C4-2B (cell line): ENCODE measurements at regions not wholly inside any gene's neighbourhood (a gene's known extent, or its start where the extent isn't known, plus 50 kb on each side); places are given as distances from the start of the nearest gene placed in this dataset.

Experiments used
- H3K27ac ChIP-seq: fragments of 450-650 bp; 2 replicates; pipeline ENCODE4 v1.5.1; 2017
- ZFX ChIP-seq: fragments of 450-650 bp; IDR thresholded peaks from 2 replicates; pipeline ENCODE4 v1.6.1; 2017
- TF ChIP-seq, protein P1 (sequence below): fragments of 450-650 bp; conservative IDR thresholded peaks from 2 replicates; pipeline ENCODE4 v1.5.1; 2017; ENCODE audit warnings: mild to moderate bottlenecking

DNA sequence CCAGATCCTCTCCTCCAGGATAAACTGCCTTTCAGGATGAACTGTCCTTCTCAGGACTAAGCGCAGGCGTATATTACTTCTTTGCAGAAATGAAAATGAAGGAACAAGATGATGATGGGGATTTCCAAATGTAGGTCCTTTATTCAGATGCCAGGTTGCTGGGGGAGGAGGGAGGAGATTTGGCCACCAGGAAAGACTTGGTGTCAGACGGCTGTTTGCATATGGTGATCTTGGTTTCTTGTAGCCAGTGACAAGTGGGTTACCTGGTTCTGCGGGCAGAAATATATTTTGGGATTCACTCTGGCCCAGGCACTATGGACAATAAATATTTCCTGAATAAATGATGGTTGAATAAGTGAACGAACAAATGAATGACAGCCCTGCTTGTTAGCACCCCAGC is 243.4 kb downstream of the MIAT start:
- no peak overlapping the region for H3K27ac ChIP-seq
- TF ChIP-seq, protein P1, sequence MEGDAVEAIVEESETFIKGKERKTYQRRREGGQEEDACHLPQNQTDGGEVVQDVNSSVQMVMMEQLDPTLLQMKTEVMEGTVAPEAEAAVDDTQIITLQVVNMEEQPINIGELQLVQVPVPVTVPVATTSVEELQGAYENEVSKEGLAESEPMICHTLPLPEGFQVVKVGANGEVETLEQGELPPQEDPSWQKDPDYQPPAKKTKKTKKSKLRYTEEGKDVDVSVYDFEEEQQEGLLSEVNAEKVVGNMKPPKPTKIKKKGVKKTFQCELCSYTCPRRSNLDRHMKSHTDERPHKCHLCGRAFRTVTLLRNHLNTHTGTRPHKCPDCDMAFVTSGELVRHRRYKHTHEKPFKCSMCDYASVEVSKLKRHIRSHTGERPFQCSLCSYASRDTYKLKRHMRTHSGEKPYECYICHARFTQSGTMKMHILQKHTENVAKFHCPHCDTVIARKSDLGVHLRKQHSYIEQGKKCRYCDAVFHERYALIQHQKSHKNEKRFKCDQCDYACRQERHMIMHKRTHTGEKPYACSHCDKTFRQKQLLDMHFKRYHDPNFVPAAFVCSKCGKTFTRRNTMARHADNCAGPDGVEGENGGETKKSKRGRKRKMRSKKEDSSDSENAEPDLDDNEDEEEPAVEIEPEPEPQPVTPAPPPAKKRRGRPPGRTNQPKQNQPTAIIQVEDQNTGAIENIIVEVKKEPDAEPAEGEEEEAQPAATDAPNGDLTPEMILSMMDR: no peak
- TF ChIP-seq ZFX: no peak

DNA sequence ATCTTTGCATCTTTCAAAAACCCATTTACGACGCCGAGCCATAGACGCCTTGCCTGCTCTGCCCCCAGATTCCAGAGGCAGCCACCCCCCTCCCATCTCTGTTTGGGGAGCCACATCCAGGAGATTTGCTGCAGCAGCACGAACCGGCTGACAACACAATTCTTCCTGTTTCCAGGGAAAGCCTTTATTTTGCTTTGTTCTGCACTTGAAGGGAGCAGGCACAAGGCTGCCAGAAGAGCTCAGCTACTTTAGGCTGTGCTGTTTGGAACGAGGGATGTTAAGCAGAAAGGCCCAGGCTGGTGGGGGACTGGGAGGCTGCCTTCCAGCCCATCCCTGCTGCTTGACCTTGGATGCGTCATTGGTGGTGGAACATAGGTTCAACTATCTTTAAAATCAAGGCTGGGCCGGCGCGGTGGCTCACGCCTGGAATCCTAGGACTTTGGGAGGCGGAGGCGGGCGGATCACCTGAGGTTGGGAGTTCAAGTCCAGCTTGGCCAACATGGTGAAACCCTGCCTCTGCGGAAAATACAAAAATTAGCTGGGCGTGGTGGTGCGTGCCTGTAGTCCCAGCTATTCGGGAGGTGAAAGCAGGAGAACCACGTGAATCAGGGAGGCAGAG is 243.9 kb downstream of the MIAT start:
- no peak overlapping the region for H3K27ac ChIP-seq
- TF ChIP-seq ZFX: no peak
- TF ChIP-seq, protein P1: no peak

DNA sequence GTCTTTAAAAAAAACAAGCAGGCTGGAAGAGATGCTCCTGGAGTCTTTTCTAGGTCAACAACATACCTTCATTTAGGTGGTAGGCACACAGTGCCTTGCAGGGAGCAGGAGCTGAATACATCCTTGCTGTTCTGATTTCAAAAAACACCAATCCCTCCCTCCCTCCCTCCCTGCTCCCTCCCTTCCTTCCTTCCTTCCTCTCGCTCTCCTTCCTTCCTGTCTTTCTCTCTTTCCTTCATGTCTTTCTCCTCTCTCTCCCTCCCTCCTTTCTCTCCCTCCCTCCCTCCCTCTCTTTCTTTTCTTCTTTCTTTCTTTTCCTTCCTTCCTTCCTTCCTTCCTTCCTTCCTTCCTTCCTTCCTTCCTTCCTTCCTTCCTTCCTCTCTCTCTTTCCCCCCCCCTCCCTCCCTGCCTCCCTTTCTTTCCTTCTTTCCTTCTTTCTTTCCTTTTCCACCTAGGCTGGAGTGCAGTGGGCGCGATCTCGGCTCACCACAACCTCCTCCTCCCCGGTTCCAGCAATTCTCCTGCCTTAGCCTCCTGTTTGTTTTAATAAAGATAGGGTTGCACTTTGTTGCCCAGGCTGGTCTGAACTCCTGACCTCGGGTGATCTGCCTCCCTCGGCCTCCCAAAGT is 245.1 kb downstream of the MIAT start:
- TF ChIP-seq, protein P1: no peak
- no peak overlapping the region for H3K27ac ChIP-seq

DNA sequence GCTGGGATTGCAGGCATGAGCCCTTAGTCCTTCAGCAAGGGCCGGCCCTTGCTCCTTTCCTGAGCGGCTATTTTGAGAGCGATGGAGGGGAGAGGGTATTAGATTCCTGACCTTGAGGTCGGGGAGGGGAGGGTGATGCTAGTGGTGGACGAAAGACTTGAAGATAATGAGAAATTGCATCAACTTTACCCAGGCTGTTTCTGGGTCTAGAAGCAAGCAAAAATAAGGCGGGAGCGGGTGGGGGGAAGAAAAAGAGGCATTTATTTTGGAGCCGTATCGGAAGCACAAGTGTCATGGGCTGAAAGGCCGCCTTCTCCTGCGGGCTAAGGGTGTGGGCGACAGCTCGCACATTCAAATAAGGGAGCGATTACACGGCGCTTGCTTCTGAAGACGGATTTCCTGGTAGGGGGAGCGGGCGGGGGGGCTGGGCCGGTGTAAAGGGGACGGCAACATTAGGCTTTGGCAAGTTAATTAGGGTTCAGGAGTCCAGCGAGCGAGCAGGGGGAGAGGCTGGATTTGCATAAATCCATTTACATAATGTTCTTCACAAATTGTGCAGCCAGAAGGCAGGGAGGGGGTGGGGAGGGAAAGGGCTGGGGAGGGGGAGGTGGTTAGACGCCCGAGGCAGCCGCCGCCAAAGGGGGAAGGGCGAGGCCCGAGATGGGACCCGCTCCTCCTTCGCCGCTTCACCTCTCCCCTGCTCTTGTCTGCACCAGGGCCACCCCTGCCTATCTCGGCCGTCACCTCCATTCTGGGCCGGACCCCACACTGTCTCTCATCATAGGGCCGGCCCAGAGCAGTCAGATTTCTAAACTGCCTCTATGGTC is 245.9 kb downstream of the MIAT start:
- no peak for TF ChIP-seq ZFX
- H3K27ac ChIP-seq: no peak overlapping the region

DNA sequence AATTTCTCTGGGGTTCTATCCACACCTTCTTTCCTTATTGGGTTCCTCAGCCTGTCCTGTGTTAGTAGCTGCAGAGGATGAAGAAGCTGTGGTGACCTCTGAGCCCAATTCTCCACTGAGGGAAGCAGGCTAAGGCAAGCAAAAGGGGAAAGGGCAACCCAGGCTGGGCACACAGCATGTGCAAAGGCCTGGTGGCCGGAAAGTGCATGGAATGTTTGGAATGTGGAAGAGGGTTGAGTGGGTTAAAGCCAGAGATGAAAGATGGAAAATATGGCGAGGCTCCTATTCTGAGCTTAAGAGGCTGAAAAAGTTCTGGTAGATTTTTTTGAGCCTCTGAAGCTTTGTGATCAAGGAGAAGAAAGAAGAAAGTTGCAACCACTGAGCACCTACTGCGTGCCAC is 247.1 kb downstream of the MIAT start:
- no peak for TF ChIP-seq ZFX
- TF ChIP-seq, protein P1: no peak
- H3K27ac ChIP-seq: no peak overlapping the region

DNA sequence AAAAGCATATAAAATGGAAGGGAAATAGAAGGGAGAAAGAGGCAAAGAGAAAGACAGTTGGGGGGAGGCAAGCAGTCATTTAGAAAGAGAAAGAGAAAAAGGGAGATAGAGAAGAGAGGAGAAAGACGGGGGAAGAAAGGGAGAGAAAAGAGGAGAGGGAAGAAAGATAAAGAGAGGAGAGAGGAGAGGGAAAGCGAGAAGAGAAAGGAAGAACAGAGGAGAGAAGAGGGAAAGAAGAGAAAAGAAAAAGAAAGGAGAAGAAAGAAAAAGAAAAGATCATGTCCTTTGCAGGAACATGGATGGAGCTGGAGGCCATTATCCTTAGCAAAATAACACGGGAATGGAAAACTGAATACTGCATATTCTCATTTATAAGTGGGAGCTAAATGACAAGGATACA is 247.7 kb downstream of the MIAT start:
- TF ChIP-seq, protein P1: no peak
- no peak for TF ChIP-seq ZFX
- no peak overlapping the region for H3K27ac ChIP-seq

DNA sequence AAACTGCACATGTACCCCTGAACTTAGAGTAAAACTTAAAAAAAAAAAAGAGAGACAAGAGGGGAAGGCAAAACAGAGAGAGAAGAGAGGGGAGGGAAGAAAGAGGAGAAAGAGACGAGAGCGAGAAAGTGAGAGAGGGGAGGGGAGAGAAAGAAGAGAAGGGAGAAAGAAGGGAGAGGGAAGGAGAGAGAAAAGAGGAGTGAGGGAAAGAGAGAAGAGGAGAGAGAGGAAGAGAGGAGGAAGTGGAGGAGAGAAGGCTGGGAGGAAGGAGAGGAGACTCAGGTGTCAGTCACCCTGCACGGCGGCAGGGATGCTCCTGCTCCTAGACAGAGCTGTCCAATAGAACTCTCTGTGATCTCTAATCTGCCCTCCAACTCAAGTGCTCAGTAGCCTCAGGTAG is 248.3 kb downstream of the MIAT start:
- H3K27ac ChIP-seq: no peak overlapping the region
- TF ChIP-seq ZFX: no peak
- TF ChIP-seq, protein P1: no peak
